Activated naive CD8-positive, alpha-beta T cell treated with anti-CD3 and anti-CD28 coated beads for 36 hours (primary cell): ENCODE measurements at regions not wholly inside any gene's neighbourhood (a gene's known extent, or its start where the extent isn't known, plus 50 kb on each side); places are given as distances from the start of the nearest gene placed in this dataset.
"Not testable (repeated sequence)": the region's sequence is repeated elsewhere in the genome, so short reads cannot be mapped to it uniquely, and the experiment has no call there.

Source experiments
- DNase-seq: peaks from one replicate; pipeline ENCODE4 v3.0.0; 2021
- H3K27ac Mint-ChIP-seq: one replicate; pipeline ENCODE4 v1.8.0; 2022; ENCODE audit warnings: mild to moderate bottlenecking, moderate library complexity, mixed read lengths
- H3K27me3 Mint-ChIP-seq: one replicate; pipeline ENCODE4 v1.8.0; 2022; ENCODE audit warnings: mild to moderate bottlenecking, mixed read lengths
- H3K36me3 Mint-ChIP-seq: one replicate; pipeline ENCODE4 v1.8.0; 2021; ENCODE audit warnings: mild to moderate bottlenecking, mixed read lengths
- H3K4me1 Mint-ChIP-seq: one replicate; pipeline ENCODE4 v1.8.0; 2021; ENCODE audit warnings: mixed read lengths
- H3K4me3 Mint-ChIP-seq: one replicate; pipeline ENCODE4 v1.8.0; 2022; ENCODE audit warnings: mild to moderate bottlenecking, moderate library complexity, mixed read lengths
- H3K9me3 Mint-ChIP-seq: one replicate; pipeline ENCODE4 v1.8.0; 2022; ENCODE audit warnings: mixed read lengths

DNA sequence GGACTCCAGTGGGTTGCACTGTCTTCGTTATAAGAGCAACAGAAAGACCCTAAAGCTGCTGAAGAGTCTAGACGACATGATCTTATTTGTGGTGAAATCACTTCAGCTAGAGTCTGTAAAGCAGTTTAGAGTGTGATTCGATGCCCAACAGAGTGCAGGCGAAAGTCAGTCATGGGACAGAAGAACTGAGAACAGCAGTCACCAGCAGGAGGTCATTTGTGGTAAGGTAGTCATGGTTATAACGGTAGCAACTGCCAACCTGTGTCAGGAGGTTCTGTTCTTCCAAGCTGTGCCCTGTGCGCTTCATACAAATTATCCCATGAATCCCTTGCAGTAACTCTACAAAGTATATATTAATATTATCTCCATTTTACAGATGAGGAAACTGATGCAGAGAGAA, 954.1 kb downstream of the AACS start:
- DNase-seq, result no peak
- Mint-ChIP-seq H3K4me1 (no peaks in the 10 kb centered on the region), H3K27me3 (peaks cover 4% of the 10 kb centered on the region), H3K9me3 (peaks cover 14% of the 10 kb centered on the region), H3K4me3 (no peak overlapping the region), H3K36me3 (peaks cover 2% of the 10 kb centered on the region), H3K27ac (no peak overlapping the region)

DNA sequence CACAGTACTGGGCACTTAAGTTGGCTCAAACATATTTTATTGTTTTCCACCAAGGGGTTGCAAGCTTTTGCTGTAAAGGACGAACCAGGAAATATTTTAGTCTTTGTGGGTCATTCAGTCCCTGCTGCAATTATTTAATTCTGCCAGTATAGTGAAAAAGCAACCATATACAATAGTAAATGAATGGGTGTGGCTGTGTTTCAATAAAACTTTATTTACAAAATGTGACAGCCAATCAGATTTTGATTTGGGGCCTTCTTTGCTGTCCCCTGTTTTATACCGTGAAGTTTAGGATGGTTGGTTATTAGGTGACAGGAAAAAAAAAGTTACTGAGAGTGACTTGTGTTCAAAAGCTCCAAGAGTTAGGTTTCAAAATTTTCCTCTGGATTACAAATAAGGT, 956.4 kb downstream of the AACS start:
- Mint-ChIP-seq H3K4me1 (no peaks in the 10 kb centered on the region), H3K9me3 (peaks cover 14% of the 10 kb centered on the region)

DNA sequence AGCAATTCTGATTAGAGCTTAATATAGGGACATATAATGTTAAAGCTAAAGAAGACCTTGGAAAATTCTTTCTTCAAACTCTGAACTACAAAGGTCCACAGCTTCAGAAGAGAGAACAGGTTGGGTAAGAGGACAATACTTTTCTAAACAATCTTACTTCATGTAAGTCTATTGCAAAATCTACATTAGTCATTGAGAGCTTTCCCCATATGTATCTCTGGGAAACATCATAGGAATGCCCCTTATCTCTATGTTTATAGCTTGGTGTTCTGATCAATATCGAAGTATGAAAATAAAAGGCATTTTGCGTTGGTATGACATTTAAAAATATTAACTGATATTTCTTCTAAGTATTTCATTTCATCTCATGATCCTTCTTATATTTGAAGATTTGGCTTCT, 962.6 kb downstream of the AACS start:
- no peak for DNase-seq
- Mint-ChIP-seq H3K9me3 (peaks cover 6% of the 10 kb centered on the region), H3K27ac (no peak overlapping the region), H3K4me1 (no peaks in the 10 kb centered on the region), H3K36me3 (no peaks in the 10 kb centered on the region), H3K27me3 (no peaks in the 10 kb centered on the region), H3K4me3 (no peak overlapping the region)

More for the DNA sequence above, 956.4 kb downstream of the AACS start:
- H3K4me3 Mint-ChIP-seq, result no peak overlapping the region
- peaks cover 4% of the 10 kb centered on the region for H3K27me3 Mint-ChIP-seq
- H3K36me3 Mint-ChIP-seq, result peaks cover 2% of the 10 kb centered on the region
- no peak overlapping the region for H3K27ac Mint-ChIP-seq
- DNase-seq, result no peak

DNA sequence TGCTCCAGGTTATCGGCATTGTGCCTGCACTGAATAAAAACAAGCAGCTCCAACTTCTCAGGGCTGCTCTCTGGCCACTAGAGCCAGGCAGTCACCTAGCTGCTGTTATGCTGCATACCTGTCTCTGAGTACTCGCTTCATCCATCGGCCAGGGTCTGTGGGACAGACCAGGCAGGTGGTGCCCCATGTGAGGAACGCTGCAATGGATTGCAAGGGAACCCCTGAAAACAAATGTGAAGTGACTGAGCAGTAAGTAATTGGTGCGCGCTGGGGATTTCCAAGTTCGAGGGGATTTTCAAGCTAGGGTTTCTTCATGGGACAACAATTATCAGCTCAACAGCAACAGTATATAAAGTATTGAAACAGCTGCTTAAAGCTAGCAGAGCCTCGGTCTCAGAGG, 965.3 kb downstream of the AACS start:
- H3K4me3 Mint-ChIP-seq, result no peak overlapping the region
- no peak for DNase-seq
- no peaks in the 10 kb centered on the region for H3K27me3 Mint-ChIP-seq
- peaks cover 2% of the 10 kb centered on the region for H3K9me3 Mint-ChIP-seq
- no peaks in the 10 kb centered on the region for H3K4me1 Mint-ChIP-seq
- no peaks in the 10 kb centered on the region for H3K36me3 Mint-ChIP-seq
- H3K27ac Mint-ChIP-seq, result no peak overlapping the region

DNA sequence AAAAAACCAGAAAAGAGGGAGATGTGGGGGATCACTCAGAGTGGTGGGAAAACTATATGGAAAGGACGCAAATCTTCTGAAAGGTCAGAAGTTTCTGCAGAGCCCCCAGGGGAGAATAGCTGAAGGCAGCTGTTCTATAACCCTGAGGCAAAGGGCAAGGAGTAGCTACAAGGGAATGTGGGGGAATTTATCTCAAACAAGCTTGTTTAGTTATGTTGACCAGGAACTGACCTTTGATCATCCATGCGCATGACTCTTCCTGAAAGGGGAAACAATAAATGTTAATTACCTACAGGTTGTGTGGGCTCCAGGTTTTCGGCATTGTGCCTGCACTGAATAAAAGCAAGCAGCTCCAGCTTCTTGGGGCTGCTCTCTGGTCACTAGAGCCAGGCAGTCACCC, 968.5 kb downstream of the AACS start:
- H3K27ac Mint-ChIP-seq, result no peak overlapping the region

DNA sequence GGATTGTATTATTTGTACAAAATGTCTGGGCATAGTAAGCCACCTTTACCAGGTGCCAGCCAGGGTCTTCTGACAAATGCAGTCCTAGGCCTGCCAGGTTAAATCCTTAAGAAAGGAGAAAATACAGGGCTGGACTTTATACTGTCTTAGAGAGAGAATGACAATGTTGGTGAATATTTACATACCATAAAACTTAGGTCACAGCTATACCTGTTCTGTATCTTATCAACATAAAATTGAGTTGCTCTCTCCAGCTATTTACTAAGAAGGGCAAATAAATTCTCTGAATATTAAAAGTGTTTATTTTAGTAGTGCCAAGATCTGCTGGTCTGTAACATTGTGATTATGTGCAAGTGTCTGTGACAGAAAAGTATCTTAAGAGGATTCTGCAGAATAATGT, 971.1 kb downstream of the AACS start:
- peaks cover 4% of the 10 kb centered on the region for H3K9me3 Mint-ChIP-seq
- no peaks in the 10 kb centered on the region for H3K36me3 Mint-ChIP-seq
- no peak for DNase-seq
- no peak overlapping the region for H3K27ac Mint-ChIP-seq
- H3K4me3 Mint-ChIP-seq, result no peak overlapping the region
- H3K4me1 Mint-ChIP-seq, result no peaks in the 10 kb centered on the region
- no peaks in the 10 kb centered on the region for H3K27me3 Mint-ChIP-seq

More for the DNA sequence above, 968.5 kb downstream of the AACS start:
- no peak for DNase-seq
- H3K27me3 Mint-ChIP-seq, result no peaks in the 10 kb centered on the region
- H3K9me3 Mint-ChIP-seq, result peaks cover 2% of the 10 kb centered on the region
- H3K4me1 Mint-ChIP-seq, result no peaks in the 10 kb centered on the region
- H3K36me3 Mint-ChIP-seq, result no peaks in the 10 kb centered on the region
- no peak overlapping the region for H3K4me3 Mint-ChIP-seq

DNA sequence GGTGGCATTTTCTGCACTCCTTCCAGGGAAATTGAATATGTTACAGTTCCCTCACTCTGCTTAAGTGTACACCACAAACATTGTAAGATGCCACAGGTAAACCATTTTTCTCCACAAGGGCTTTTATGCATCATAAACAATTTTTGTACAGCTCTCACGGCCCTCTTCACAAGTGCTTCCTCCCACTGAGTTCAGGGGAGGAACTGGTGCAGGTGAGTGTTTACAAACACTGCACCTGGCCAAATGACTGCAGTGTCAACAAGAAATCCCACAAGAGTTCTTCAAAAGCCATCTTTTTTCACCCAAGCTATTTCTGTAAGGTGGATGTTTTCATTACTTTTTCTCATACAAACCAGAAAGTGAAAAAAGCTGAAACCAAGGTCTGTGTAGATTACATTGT, 973.2 kb downstream of the AACS start:
- Mint-ChIP-seq H3K4me3 (no peak overlapping the region), H3K9me3 (peaks cover 2% of the 10 kb centered on the region), H3K4me1 (no peaks in the 10 kb centered on the region), H3K36me3 (no peaks in the 10 kb centered on the region), H3K27ac (no peak overlapping the region), H3K27me3 (no peaks in the 10 kb centered on the region)
- DNase-seq, result no peak

DNA sequence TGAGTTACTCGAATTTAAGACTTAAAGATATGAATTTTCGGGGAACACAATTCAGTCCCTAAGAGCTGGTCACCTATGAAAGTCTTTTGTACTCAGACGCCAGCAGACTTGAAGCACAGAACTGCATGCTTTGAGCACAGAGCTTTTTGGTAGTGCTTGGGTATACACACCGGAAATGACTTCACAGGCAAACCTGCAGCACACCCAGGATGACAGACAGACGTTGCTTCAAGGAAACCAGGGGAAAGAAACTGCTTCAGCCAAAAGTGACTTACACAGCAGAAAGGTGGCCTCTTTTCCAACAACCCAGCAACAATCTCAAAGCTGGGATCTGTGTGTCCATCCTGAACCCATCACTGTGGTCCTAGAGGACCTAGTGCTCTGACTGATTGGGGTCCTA, 975.1 kb downstream of the AACS start:
- no peaks in the 10 kb centered on the region for H3K4me1 Mint-ChIP-seq
- H3K36me3 Mint-ChIP-seq, result no peaks in the 10 kb centered on the region
- H3K27ac Mint-ChIP-seq, result no peak overlapping the region
- no peaks in the 10 kb centered on the region for H3K27me3 Mint-ChIP-seq
- no peak for DNase-seq
- H3K9me3 Mint-ChIP-seq, result peaks cover 2% of the 10 kb centered on the region
- H3K4me3 Mint-ChIP-seq, result no peak overlapping the region

DNA sequence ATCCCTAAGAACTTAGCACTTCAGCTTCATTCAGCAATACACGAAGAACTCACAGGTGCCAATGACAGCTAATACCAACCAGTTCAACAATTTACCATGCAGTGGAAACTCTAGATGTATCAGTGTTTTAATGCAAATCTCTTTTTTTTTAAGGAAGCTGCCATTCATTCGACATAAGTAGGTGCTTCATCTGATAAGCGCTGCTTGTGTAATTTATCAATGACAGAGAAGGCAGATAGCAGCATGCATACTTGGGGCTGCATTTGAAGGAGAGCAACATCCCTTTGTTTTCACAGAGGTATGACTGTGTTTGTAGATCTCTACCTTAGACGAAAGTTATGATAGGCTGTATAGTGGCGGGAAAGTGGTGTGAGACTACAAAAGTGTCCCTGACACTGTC, 977.1 kb downstream of the AACS start:
- H3K36me3 Mint-ChIP-seq, result no peaks in the 10 kb centered on the region
- H3K4me1 Mint-ChIP-seq, result no peaks in the 10 kb centered on the region
- H3K27ac Mint-ChIP-seq, result no peak overlapping the region
- peaks cover 7% of the 10 kb centered on the region for H3K9me3 Mint-ChIP-seq
- H3K27me3 Mint-ChIP-seq, result no peaks in the 10 kb centered on the region
- no peak overlapping the region for H3K4me3 Mint-ChIP-seq
- DNase-seq, result no peak

DNA sequence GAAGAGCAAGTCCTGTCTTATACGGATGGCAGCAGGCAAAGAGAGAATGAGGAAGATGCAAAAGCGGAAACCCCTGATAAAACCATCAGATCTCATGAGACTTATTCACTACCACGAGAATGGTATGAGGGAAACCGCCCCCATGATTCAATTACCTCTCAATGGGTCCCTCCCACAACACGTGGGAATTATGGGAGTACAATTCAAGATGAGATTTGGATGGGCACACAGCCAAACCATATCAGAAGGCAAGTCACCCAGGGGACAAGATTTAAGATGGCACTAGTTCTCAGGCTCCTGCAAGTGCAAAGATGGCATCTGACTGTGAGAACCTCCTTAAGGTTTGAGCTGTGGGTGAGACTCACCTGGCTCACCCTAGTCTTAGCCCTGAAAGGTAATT, 984.3 kb downstream of the AACS start:
- H3K4me1 Mint-ChIP-seq, H3K9me3 Mint-ChIP-seq, H3K4me3 Mint-ChIP-seq, H3K27ac Mint-ChIP-seq, H3K36me3 Mint-ChIP-seq, H3K27me3 Mint-ChIP-seq, DNase-seq: not testable (repeated sequence)

DNA sequence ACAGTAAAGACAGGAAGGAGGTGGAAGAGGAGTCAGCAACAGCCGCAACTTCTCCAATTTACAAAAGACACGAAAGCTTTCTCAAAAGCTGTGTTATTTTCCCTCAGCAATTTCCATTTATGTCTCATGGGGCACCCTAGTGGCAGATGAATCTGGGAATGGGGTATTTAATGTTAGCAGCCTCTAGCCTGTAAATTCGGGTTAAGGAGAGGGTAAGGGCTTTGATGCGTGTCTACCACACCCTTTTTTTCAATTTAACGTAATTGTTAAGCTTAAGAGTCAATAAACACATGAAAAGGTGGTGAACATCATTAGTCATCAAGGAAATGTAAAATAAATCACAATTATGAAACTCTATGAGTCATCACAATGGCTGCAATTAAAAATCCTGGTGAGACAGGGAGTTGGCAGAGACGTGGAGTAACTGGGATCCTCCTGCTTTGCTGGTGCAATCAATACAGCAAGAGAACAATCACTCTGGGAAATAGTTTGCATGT, 986.4 kb downstream of the AACS start:
- no peak overlapping the region for H3K4me3 Mint-ChIP-seq
- H3K27ac Mint-ChIP-seq, result no peak overlapping the region
- H3K27me3 Mint-ChIP-seq, result no peaks in the 10 kb centered on the region
- no peaks in the 10 kb centered on the region for H3K36me3 Mint-ChIP-seq
- H3K9me3 Mint-ChIP-seq, result peaks cover 8% of the 10 kb centered on the region
- DNase-seq, result no peak
- no peaks in the 10 kb centered on the region for H3K4me1 Mint-ChIP-seq

DNA sequence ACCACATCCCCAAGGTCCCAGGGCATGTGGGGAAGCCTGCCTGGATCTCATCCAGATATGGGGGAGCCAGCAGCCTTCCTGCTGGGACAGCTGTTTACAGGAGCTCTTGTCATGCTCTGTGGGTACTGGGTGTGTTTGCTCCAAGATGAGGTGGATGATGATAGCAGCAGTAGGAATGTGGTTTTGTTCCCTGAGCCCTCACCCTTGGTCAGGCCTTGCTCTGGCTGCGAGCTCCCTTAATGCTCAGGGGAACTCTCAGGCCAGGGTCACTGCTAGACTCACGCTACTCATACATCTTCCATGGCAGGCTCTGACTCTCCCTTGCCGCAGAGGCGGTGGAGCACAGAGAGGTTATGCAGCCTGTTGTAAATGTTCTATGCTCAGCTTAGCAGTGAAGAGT, 990.3 kb downstream of the AACS start:
- DNase-seq, result no peak
- Mint-ChIP-seq H3K4me3 (no peak overlapping the region), H3K27ac (no peak overlapping the region), H3K36me3 (no peaks in the 10 kb centered on the region), H3K4me1 (no peaks in the 10 kb centered on the region), H3K27me3 (no peaks in the 10 kb centered on the region), H3K9me3 (no peaks in the 10 kb centered on the region)

DNA sequence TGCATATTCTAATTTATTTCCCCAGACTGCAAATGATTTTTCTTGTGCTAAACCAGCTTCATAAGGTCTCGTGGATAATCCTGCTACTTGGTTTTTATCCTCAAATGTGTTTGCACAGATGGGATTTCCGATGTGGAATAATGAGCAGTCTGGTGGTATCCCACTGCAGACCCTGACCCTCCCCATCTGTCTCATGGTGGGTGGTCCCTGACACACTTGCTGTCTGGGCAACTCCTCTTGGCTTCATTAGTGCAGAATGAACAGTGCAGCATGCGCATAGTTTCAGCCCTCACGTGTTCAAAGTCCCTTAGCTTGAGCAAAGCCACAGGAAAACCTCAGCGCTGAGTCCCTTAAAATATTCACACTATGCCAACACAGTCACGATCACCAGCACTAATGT, 996.5 kb downstream of the AACS start:
- Mint-ChIP-seq H3K36me3 (no peaks in the 10 kb centered on the region), H3K27me3 (no peaks in the 10 kb centered on the region), H3K4me1 (no peaks in the 10 kb centered on the region), H3K9me3 (peaks cover 3% of the 10 kb centered on the region), H3K4me3 (no peak overlapping the region), H3K27ac (no peak overlapping the region)
- DNase-seq, result no peak

DNA sequence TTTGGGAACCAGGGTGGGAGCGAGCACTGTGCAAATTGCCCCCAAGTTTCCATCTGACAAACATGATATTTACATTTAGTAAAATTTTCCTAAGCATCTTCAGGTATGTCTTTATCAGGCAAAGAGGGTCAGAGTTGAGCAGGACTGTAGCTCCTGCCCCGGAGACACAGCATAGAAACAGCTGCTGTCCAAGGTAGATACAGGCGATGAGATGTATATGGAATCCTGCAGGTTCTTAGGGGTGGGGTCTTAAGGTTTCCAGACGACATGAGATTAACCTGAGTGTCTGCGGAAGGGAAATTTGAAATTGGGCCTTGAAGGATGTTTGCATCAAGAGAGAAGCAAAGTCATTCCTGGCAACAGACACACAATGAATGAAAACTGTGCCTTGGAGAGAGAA, 998.8 kb downstream of the AACS start:
- Mint-ChIP-seq H3K4me1 (no peaks in the 10 kb centered on the region), H3K36me3 (no peaks in the 10 kb centered on the region), H3K27me3 (no peaks in the 10 kb centered on the region), H3K27ac (no peak overlapping the region), H3K9me3 (peaks cover 3% of the 10 kb centered on the region), H3K4me3 (no peak overlapping the region)
- no peak for DNase-seq

DNA sequence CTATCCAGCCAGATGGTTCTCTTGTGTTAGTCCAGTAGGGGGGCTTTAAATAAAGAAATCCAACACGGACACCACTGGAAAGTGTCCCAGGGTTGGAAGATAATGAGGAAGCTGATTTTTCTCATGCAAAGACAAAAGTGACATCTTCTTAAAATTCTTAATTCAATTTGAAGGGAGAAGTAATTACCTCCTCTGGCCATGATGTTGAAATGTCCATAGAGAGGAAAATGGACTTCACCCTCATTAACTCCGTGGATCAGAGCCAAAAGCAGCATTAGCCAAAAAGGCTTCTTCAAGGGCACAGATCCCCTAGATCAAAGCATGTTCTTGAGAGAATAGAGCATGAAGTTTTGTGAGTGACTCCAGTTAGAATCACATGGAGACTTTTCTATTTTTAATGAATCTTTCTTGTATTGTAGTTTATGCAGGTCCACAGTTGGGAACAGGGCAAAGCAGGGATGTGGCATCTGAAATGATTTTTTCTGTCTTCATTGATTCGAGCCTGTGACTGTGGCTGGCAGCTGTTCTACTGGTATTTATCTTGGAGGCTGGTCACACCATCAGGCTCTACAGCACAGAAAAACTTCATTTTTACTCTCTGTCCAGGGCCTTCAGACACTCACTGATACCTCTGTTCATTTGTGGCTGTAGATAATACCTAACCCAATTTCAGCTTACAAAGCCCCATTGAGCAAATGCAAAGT, 1002.5 kb downstream of the AACS start:
- Mint-ChIP-seq H3K4me3 (no peak overlapping the region), H3K27ac (no peak overlapping the region), H3K4me1 (no peaks in the 10 kb centered on the region), H3K9me3 (peaks cover 6% of the 10 kb centered on the region), H3K27me3 (no peaks in the 10 kb centered on the region), H3K36me3 (peaks cover 3% of the 10 kb centered on the region)
- no peak for DNase-seq

DNA sequence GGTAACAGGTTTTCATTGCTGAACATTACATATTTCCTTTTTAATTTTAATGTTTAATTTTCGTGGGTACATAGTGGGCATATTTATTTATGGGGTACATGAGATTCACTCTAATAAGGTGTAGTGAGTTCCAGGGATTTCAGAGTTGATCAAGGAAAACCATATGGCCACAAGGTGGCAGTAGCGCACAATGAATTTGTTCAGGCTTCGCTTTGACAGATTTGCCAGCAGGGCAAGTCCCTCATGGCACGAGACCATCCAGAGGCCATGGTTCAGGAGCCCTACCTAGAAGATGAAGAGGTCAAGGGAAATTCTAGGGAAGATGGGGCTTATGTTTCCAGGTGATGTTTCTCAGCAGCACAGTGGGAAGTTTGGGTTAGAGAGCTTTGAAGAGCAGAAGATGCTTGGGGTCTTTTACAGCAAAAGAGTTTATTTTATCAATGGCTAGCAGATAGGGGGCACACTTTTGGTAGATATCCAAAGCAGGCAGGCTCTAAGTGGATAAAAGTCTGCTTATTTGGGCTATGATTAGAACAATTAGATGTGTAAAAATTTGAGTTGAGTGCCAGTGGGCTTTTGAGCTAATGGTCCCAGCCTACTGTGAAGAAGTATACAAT, 1004.4 kb downstream of the AACS start:
- no peak overlapping the region for H3K4me3 Mint-ChIP-seq
- peaks cover 6% of the 10 kb centered on the region for H3K9me3 Mint-ChIP-seq
- H3K4me1 Mint-ChIP-seq, result no peaks in the 10 kb centered on the region
- H3K27me3 Mint-ChIP-seq, result no peaks in the 10 kb centered on the region
- DNase-seq, result peak; percentile 30
- no peak overlapping the region for H3K27ac Mint-ChIP-seq
- peaks cover 3% of the 10 kb centered on the region for H3K36me3 Mint-ChIP-seq
